ENCODE measurements at regions not wholly inside any gene's neighbourhood (a gene's known extent, or its start where the extent isn't known, plus 50 kb on each side); places are given as distances from the start of the nearest gene placed in this dataset.

DNA sequence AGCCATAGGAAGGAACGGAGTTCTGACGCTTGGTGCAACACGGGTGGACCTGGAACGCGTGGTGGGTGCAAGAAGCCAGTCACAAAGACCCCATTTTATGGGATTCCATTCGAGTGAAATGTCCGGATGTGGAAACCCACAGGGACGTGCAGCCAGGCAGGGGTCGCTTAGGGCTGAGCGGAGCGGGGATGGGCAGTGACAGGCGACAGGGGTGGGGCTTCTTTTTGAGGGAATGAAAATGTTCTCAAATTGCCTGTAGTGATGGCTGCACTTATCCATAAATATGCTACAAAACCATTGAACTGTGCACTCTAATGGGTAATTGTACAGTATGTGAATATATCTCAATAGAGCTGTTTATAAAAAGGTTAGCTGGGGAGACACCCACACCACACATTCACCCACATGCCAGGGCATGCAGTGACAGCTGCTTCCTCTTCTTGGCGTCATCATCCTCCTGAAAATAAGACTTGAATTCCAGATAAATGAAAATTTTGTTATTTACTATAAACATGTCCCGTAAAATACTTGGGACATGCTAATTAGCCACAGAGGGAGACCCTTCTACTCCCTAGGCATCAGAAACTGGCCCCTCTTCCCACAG, 71.3 kb upstream of the OLFM1 start:
- no TSS peak for BruUV-seq (replicated peaks)
- no peaks in the 10 kb centered on the region for H3K36me3 Mint-ChIP-seq (ENCODE audit: insufficient read depth, unreplicated experiment)
- DNase-seq, result no peak
- H3K4me1 Mint-ChIP-seq (ENCODE audit: low read depth, unreplicated experiment), result no peaks in the 10 kb centered on the region
- H3K27ac Mint-ChIP-seq (ENCODE audit: unreplicated experiment), result no peak overlapping the region
- CTCF ChIA-PET, result no interaction called here
- TF ChIP-seq, protein P1, sequence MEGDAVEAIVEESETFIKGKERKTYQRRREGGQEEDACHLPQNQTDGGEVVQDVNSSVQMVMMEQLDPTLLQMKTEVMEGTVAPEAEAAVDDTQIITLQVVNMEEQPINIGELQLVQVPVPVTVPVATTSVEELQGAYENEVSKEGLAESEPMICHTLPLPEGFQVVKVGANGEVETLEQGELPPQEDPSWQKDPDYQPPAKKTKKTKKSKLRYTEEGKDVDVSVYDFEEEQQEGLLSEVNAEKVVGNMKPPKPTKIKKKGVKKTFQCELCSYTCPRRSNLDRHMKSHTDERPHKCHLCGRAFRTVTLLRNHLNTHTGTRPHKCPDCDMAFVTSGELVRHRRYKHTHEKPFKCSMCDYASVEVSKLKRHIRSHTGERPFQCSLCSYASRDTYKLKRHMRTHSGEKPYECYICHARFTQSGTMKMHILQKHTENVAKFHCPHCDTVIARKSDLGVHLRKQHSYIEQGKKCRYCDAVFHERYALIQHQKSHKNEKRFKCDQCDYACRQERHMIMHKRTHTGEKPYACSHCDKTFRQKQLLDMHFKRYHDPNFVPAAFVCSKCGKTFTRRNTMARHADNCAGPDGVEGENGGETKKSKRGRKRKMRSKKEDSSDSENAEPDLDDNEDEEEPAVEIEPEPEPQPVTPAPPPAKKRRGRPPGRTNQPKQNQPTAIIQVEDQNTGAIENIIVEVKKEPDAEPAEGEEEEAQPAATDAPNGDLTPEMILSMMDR (IDR thresholded peaks at IDR 0.05; ENCODE audit: unreplicated experiment), result no peak
- no peaks in the 10 kb centered on the region for H3K9me3 Mint-ChIP-seq (ENCODE audit: low read depth, unreplicated experiment)
- peaks cover 13% of the 10 kb centered on the region for H3K27me3 Mint-ChIP-seq (ENCODE audit: unreplicated experiment)
- intact Hi-C loops (cut with micrococcal nuclease; ENCODE audit: unreplicated experiment), result no loop called here
- H3K4me3 Mint-ChIP-seq (ENCODE audit: low read depth, unreplicated experiment), result no peak overlapping the region

DNA sequence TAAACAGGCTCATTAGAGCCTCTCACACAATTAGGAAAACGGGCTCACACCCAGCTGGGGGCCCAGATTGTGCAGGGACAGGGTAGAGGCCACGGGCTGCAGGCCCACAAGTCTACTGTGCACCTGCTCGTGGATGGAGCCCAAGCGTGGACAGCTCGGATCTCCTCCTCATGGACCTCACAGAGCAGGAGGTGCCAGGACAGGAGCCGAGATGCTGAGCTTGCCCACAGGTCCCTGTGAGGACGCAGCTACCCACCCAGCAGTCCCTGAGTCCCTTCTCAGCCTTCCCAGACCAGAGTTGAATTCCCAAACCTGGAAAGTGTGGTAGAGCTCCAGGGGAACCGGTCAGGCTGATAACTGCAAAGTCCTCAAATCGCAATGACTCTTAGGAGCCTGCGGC, 70.6 kb upstream of the OLFM1 start:
- BruUV-seq (replicated peaks), result no TSS peak
- DNase-seq, result no peak
- H3K9me3 Mint-ChIP-seq (ENCODE audit: low read depth, unreplicated experiment), result no peaks in the 10 kb centered on the region
- intact Hi-C loops (cut with micrococcal nuclease; ENCODE audit: unreplicated experiment), result no loop called here
- TF ChIP-seq, protein P1 (IDR thresholded peaks at IDR 0.05; ENCODE audit: unreplicated experiment), result no peak
- no peaks in the 10 kb centered on the region for H3K36me3 Mint-ChIP-seq (ENCODE audit: insufficient read depth, unreplicated experiment)
- CTCF ChIA-PET, result no interaction called here
- H3K27me3 Mint-ChIP-seq (ENCODE audit: unreplicated experiment), result peaks cover 13% of the 10 kb centered on the region
- H3K27ac Mint-ChIP-seq (ENCODE audit: unreplicated experiment), result no peak overlapping the region
- no peaks in the 10 kb centered on the region for H3K4me1 Mint-ChIP-seq (ENCODE audit: low read depth, unreplicated experiment)
- H3K4me3 Mint-ChIP-seq (ENCODE audit: low read depth, unreplicated experiment), result no peak overlapping the region

DNA sequence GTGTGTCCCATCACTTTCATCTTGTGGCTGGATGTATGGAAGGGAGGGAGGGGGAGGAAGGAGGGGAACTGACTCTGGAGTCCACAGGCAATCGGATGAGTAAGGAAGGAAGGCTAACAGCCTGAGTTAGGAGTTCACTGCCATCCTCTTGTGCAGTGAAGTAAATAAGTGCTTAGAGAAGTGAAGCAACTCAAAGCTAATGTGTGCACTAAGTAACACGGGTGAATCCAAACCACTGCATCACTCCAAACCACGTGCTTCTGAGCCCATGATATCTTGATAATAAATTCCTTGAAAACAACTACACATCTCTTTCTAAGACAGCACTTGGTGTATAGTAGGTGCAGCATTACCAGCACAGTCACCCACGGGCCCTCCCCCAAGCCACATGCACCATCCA, 69.6 kb upstream of the OLFM1 start:
- intact Hi-C loops (cut with micrococcal nuclease; ENCODE audit: unreplicated experiment), result no loop called here
- H3K36me3 Mint-ChIP-seq (ENCODE audit: insufficient read depth, unreplicated experiment), result no peaks in the 10 kb centered on the region
- no peak overlapping the region for H3K4me3 Mint-ChIP-seq (ENCODE audit: low read depth, unreplicated experiment)
- no peak for DNase-seq
- no TSS peak for BruUV-seq (replicated peaks)
- H3K27me3 Mint-ChIP-seq (ENCODE audit: unreplicated experiment), result peaks cover 13% of the 10 kb centered on the region
- CTCF ChIA-PET, result no interaction called here
- TF ChIP-seq, protein P1 (IDR thresholded peaks at IDR 0.05; ENCODE audit: unreplicated experiment), result no peak
- H3K4me1 Mint-ChIP-seq (ENCODE audit: low read depth, unreplicated experiment), result no peaks in the 10 kb centered on the region
- no peaks in the 10 kb centered on the region for H3K9me3 Mint-ChIP-seq (ENCODE audit: low read depth, unreplicated experiment)
- H3K27ac Mint-ChIP-seq (ENCODE audit: unreplicated experiment), result no peak overlapping the region

DNA sequence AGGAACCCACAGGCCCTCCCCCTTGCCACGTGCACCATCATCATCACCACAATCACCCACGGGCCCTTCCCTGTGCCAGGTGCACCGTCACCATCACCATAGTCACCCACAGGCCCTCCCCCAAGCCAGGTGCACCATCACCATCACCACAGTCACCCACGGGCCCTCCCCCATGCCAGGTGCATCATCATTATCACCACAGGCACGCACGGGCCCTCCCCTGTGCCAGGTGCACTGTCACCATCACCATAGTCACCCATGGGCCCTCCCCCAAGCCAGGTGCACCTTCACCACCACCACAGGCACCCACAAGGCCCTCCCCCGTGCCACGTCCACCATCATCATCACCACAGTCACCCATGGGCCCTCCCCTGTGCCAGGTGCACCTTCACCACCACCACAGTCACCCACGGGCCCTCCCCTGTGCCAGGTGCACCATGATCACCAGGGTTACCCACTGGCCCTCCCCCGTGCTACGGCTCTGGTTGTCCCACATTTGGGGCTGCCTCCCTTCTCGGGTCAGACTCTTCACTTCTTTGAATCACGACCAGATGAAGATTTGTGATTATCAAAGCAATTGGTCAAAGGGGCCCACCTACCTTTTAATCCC, 69.1 kb upstream of the OLFM1 start:
- Mint-ChIP-seq H3K27ac (ENCODE audit: unreplicated experiment) (no peak overlapping the region), H3K4me1 (ENCODE audit: low read depth, unreplicated experiment) (no peaks in the 10 kb centered on the region), H3K9me3 (ENCODE audit: low read depth, unreplicated experiment) (no peaks in the 10 kb centered on the region), H3K27me3 (ENCODE audit: unreplicated experiment) (peaks cover 13% of the 10 kb centered on the region), H3K4me3 (ENCODE audit: low read depth, unreplicated experiment) (no peak overlapping the region), H3K36me3 (ENCODE audit: insufficient read depth, unreplicated experiment) (no peaks in the 10 kb centered on the region)
- no TSS peak for BruUV-seq (replicated peaks)
- intact Hi-C loops (cut with micrococcal nuclease; ENCODE audit: unreplicated experiment), result no loop called here
- CTCF ChIA-PET, result no interaction called here
- TF ChIP-seq, protein P1 (IDR thresholded peaks at IDR 0.05; ENCODE audit: unreplicated experiment), result no peak
- DNase-seq, result no peak
